ENCODE measurements at regions not wholly inside any gene's neighbourhood (a gene's known extent, or its start where the extent isn't known, plus 50 kb on each side); places are given as distances from the start of the nearest gene placed in this dataset.

- Histone ChIP-seq H3K27ac (ENCODE audit: low read depth, low read length) (no peak overlapping the region), H3K4me2 (ENCODE audit: low read length) (no peak overlapping the region), H3K9ac (ENCODE audit: low read length) (no peak overlapping the region), H3K9me3 (ENCODE audit: control insufficient read depth in 1 of 2, insufficient read depth in 1 of 2, low read depth in 1 of 2, low read length in 2 of 2) (no peaks in the 10 kb centered on the region), H3K36me3 (ENCODE audit: control insufficient read depth in 1 of 2, insufficient read depth in 2 of 2, low read length in 2 of 2) (no peaks in the 10 kb centered on the region), H3K9me2 (ENCODE audit: insufficient read depth) (no peaks in the 10 kb centered on the region), H3K4me1 (ENCODE audit: control insufficient read depth in 1 of 2, insufficient read depth in 2 of 2, low read length in 2 of 2) (peaks cover 0 to 9% of the 10 kb centered on the region in 2 experiments; a peak in 1 of 4 replicates), H3K27me3 (ENCODE audit: insufficient read depth, low read length) (no peaks in the 10 kb centered on the region), H2AFZ (ENCODE audit: low read depth, low read length, poor library complexity, severe bottlenecking) (no peak overlapping the region), H3K4me3 (replicated peaks in 1 of 2; ENCODE audit: low read depth in 1 of 2, low read length in 2 of 2) (no peak overlapping the region), H4K20me1 (ENCODE audit: insufficient read depth) (no peaks in the 10 kb centered on the region), H3K79me2 (ENCODE audit: insufficient read depth, low read length) (no peaks in the 10 kb centered on the region)
- POLR2A ChIA-PET: no interaction called here
- ATAC-seq (no peak), DNase-seq (ENCODE audit: low read depth, low spot score) (no peak)
- intact Hi-C loops (cut with micrococcal nuclease): no loop called here
- RAD21 ChIA-PET (ENCODE audit: low non-redundant PET in 1 of 2, low total read pairs in 2 of 2, uncharacterized antibody in 2 of 2, unreplicated experiment in 2 of 2): no interaction called here
- BruUV-seq (replicated peaks): no TSS peak
- CTCF ChIA-PET: no interaction called here
- no peak for TF ChIP-seq CEBPB (IDR thresholded peaks at IDR 0.05; ENCODE audit: low read depth)
- TF ChIP-seq SRF (IDR thresholded peaks at IDR 0.05; ENCODE audit: low read depth): no peak
- no peak for TF ChIP-seq TCF7L2 (IDR thresholded peaks at IDR 0.05; ENCODE audit: borderline replicate concordance, extremely low read depth, insufficient read depth, insufficient read length)
- TF ChIP-seq YY1 (IDR thresholded peaks at IDR 0.05; ENCODE audit: extremely low read depth, insufficient replicate concordance, low read depth, low read length): no peak
- TF ChIP-seq ELF1 (IDR thresholded peaks at IDR 0.05; ENCODE audit: borderline replicate concordance, low read depth): no peak
- no peak for TF ChIP-seq ZFX (IDR thresholded peaks at IDR 0.05)
- TF ChIP-seq EZH2phosphoT487 (IDR thresholded peaks at IDR 0.05; ENCODE audit: borderline replicate concordance): no peak
- no peak for TF ChIP-seq CBX3 (IDR thresholded peaks at IDR 0.05; ENCODE audit: low read depth)
- no peak for TF ChIP-seq EZH2 (IDR thresholded peaks at IDR 0.05)
Measured at GRCh38 chr6:148110925-148111324, 231.7 kb upstream of the SASH1 start.

GRCh38 chr6:148112851-148113319, 229.8 kb upstream of the SASH1 start:
- Histone ChIP-seq H3K4me2 (ENCODE audit: low read length) (0 out of 2 replicates have a peak overlapping the region, but pooled peaks have one; percentile 34), H4K20me1 (ENCODE audit: insufficient read depth) (no peaks in the 10 kb centered on the region), H3K36me3 (ENCODE audit: control insufficient read depth in 1 of 2, insufficient read depth in 2 of 2, low read length in 2 of 2) (no peaks in the 10 kb centered on the region), H3K9me3 (ENCODE audit: control insufficient read depth in 1 of 2, insufficient read depth in 1 of 2, low read depth in 1 of 2, low read length in 2 of 2) (no peaks in the 10 kb centered on the region), H2AFZ (ENCODE audit: low read depth, low read length, poor library complexity, severe bottlenecking) (no peak overlapping the region), H3K9ac (ENCODE audit: low read length) (no peak overlapping the region), H3K27me3 (ENCODE audit: insufficient read depth, low read length) (no peaks in the 10 kb centered on the region), H3K27ac (ENCODE audit: low read depth, low read length) (no peak overlapping the region), H3K4me1 (ENCODE audit: control insufficient read depth in 1 of 2, insufficient read depth in 2 of 2, low read length in 2 of 2) (peaks cover 0 to 9% of the 10 kb centered on the region in 2 experiments; a peak in 1 of 4 replicates), H3K4me3 (replicated peaks in 1 of 2; ENCODE audit: low read depth in 1 of 2, low read length in 2 of 2) (no peak overlapping the region), H3K79me2 (ENCODE audit: insufficient read depth, low read length) (no peaks in the 10 kb centered on the region), H3K9me2 (ENCODE audit: insufficient read depth) (no peaks in the 10 kb centered on the region)
- ChIA-PET POLR2A (no interaction called here), RAD21 (ENCODE audit: low non-redundant PET in 1 of 2, low total read pairs in 2 of 2, uncharacterized antibody in 2 of 2, unreplicated experiment in 2 of 2) (no interaction called here), CTCF (no interaction called here)
- intact Hi-C loops (cut with micrococcal nuclease): no loop called here
- BruUV-seq (replicated peaks): no TSS peak
- DNase-seq (ENCODE audit: low read depth, low spot score) (no peak), ATAC-seq (no peak)
- TF ChIP-seq CEBPB (IDR thresholded peaks at IDR 0.05; ENCODE audit: low read depth): peak; percentile 28; the same call in 1 of the 2 replicates
- TF ChIP-seq TCF7L2 (IDR thresholded peaks at IDR 0.05; ENCODE audit: borderline replicate concordance, extremely low read depth, insufficient read depth, insufficient read length): no peak
